Upper lobe of left lung (tissue), 6 donors: ENCODE measurements at regions not wholly inside any gene's neighbourhood (a gene's known extent, or its start where the extent isn't known, plus 50 kb on each side); places are given as distances from the start of the nearest gene placed in this dataset.

Experiments used
- ATAC-seq, 2 donors: fragments of 200-7000 bp; cut with Tn5 transposase; one replicate each; pipeline ENCODE4 v1.9.1; 2022; ENCODE audit warnings: mild to moderate bottlenecking in 2 of 2, moderate library complexity in 2 of 2; ENCODE audit not compliant: low FRiP score in 2 of 2
- DNase-seq, 2 donors: peaks; one replicate each; pipeline ENCODE4 v3.0.0-alpha.2; 2019 to 2020
- H3K27ac ChIP-seq, 4 donors: fragments of 200-600 bp; sonication (generic); one replicate each; pipeline ENCODE4 v1.5.1; 2016 to 2019
- H3K27me3 ChIP-seq, 4 donors: fragments of 200-600 bp; sonication (generic); one replicate each; pipeline ENCODE4 v1.5.1; 2017 to 2019
- H3K36me3 ChIP-seq, 4 donors: fragments of 200-600 bp; sonication (generic); one replicate each; pipeline ENCODE4 v1.5.1; 2016 to 2019
- H3K4me1 ChIP-seq, 4 donors: fragments of 200-600 bp; sonication (generic); one replicate each; pipeline ENCODE4 v1.5.1; 2018 to 2019
- H3K4me3 ChIP-seq, 4 donors: fragments of 200-600 bp; sonication (generic); one replicate each; pipeline ENCODE4 v1.5.1; 2017 to 2019; ENCODE audit warnings: mild to moderate bottlenecking in 2 of 4, moderate library complexity in 1 of 4
- H3K9me3 ChIP-seq, 4 donors: fragments of 200-600 bp; sonication (generic); one replicate each; pipeline ENCODE4 v1.5.1; 2018 to 2019
- CTCF ChIP-seq, 6 experiments: fragments of 450-650 bp in 4 of 6; fragments of 200-600 bp in 2 of 6; sonication (generic) in 2 of 6; IDR thresholded peaks; one replicate each; pipeline ENCODE4 v1.5.1; 2016 to 2019; ENCODE audit warnings: antibody characterized with exemption in 6 of 6
- EP300 ChIP-seq, 4 donors: sonication (generic); formaldehyde crosslinking; IDR thresholded peaks; one replicate each; pipeline ENCODE4 v1.5.1; 2017; ENCODE audit warnings: antibody characterized with exemption in 4 of 4, control low read depth in 2 of 4
- POLR2A ChIP-seq, 4 donors: fragments of 450-650 bp; IDR thresholded peaks; one replicate each; pipeline ENCODE4 v1.5.1; 2016 to 2017; ENCODE audit warnings: antibody characterized with exemption in 4 of 4, mild to moderate bottlenecking in 2 of 4
- POLR2AphosphoS5 ChIP-seq, 2 donors: sonication (generic); formaldehyde crosslinking; IDR thresholded peaks; one replicate each; pipeline ENCODE4 v1.5.1; 2017; ENCODE audit warnings: antibody characterized with exemption in 2 of 2
- WGBS, 2 donors: methylation state at CpG; one replicate each; pipeline ENCODE4 v1.1.5; 2017 to 2018; 5-methylcytosine and 5-hydroxymethylcytosine counted together
- donor health status: DM: no; HTN: no; CAD: no; lungs with moderate emphysema.
- donor health status: DM: no; HTN: yes; CAD: no; lungs with severe emphysema.

DNA sequence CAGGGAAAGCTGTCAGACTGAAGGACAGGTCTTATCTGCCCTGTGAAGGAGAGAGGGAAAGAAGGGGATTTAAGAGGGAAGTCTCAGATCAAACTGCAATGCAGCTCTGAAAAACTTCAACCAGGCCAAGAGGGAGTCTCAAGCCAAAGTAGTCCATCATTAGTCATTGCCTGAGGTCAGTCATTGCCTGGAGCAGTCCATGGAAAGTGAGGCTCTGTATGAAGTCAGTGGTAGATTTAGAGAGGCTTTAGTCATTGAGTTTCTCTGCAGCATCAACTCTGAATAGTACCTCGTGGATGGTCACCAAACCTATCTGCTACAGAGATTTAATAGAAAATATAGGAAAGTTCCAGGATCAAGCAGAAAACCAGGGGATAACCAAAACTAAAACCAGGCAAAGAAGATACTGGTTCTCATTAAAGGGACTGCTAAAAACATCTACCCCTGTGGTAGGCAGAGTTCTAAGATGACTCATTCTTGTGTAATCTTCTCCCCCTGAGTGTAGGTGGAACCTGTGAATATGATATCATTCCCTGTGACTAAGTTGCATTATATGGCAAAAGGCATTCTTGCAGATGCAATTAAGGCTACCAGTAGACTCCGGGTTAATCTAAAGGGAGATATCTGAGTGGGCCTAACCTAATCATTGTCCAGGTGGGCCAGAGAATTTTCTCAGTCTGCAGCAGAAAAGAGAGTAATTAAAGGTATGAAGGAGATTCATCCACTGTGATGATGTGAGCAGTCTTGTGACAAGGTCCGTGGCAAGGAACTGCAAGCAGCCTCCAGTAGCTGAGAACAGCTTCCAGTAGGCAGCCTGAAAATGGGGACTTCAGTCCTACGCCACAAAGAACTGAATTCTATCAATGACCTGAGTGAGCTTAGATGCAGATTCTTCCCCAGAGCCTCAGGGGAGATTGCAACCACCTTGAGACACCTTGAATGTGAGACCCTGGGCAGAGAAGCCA lies 123.1 kb downstream of the GALC start:
- no peaks in the 10 kb centered on the region for H3K9me3 ChIP-seq
- no peak overlapping the region for H3K4me3 ChIP-seq
- TF ChIP-seq POLR2A (IDR thresholded peaks at IDR 0.05) (no peak), CTCF (IDR thresholded peaks at IDR 0.05) (no peak), POLR2AphosphoS5 (IDR thresholded peaks at IDR 0.05) (no peak), EP300 (IDR thresholded peaks at IDR 0.05) (no peak)
- no peaks in the 10 kb centered on the region for H3K4me1 ChIP-seq
- no peaks in the 10 kb centered on the region for H3K36me3 ChIP-seq
- DNase-seq: no peak
- no peak overlapping the region for H3K27ac ChIP-seq
- H3K27me3 ChIP-seq: no peaks in the 10 kb centered on the region
- WGBS, 2 donors: 69 to 78% methylated on average over 4 of the region's 4 CpGs
- peak in 1 of 2 donors; percentile 90 for ATAC-seq

- no peak overlapping the region for H3K4me3 ChIP-seq
- DNase-seq (no peak), ATAC-seq (no peak)
- TF ChIP-seq POLR2A (IDR thresholded peaks at IDR 0.05) (no peak), CTCF (IDR thresholded peaks at IDR 0.05) (no peak), EP300 (IDR thresholded peaks at IDR 0.05) (no peak), POLR2AphosphoS5 (IDR thresholded peaks at IDR 0.05) (no peak)
- H3K36me3 ChIP-seq: no peaks in the 10 kb centered on the region
- no peaks in the 10 kb centered on the region for H3K9me3 ChIP-seq
- H3K27ac ChIP-seq: no peak overlapping the region
- H3K4me1 ChIP-seq: no peaks in the 10 kb centered on the region
- no peaks in the 10 kb centered on the region for H3K27me3 ChIP-seq
- WGBS, 2 donors: 68 to 70% methylated on average over 3 of the region's 3 CpGs
Measured at GRCh38 chr14:87868920-87869319, 124.1 kb downstream of the GALC start.

- TF ChIP-seq CTCF (IDR thresholded peaks at IDR 0.05) (no peak), POLR2A (IDR thresholded peaks at IDR 0.05) (no peak), POLR2AphosphoS5 (IDR thresholded peaks at IDR 0.05) (no peak), EP300 (IDR thresholded peaks at IDR 0.05) (no peak)
- WGBS, 2 donors: 70 to 76% methylated on average over 3 of the region's 3 CpGs
- ATAC-seq: no peak
Measured at GRCh38 chr14:87866116-87866515, 126.9 kb downstream of the GALC start.

DNA sequence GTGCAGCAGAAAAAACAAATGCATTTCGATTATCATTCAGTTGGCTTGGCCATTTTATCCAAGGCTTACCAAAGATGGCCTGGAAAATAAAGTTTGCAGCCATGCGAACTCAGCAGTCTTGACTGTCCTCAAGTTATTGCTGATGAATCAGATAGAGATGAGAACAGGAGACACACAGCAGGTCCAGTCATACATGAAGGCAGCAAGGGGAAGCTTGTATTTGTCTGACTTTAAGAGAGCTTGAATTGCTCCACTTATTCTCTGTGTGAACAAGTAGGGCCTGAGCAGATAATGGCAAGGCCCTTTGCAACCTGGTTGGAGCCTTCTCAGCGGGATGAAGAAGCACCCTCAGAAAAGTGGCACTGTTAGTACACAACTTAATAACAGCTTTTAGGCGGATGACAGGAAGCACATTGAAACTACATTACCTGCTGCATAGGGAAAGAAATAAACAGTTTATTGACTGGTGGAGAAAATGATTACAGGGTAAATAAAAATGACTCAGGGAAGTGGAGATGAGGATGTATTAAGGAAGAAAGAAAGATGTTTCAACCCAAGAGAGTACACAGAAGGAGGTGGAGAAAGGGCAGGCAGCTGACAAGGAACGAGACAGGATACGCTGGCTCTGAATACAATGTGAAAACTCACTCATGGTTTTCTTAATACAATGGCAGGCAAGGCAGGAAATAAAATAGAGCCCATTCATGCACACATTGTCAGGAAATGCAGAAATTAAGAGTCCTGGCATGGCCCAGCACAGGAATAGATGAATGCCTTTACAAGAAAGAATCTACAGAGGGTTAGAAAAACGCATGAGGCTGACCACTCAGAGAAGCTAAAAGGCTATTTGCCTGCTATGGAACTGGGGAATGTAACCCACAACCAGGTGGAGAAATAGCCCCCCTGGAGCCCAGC lies 128.4 kb downstream of the GALC start:
- H3K27me3 ChIP-seq: no peaks in the 10 kb centered on the region
- no peaks in the 10 kb centered on the region for H3K4me1 ChIP-seq
- 70 to 76% methylated on average over 7 of the region's 7 CpGs for WGBS, 2 donors
- ATAC-seq (no peak), DNase-seq (no peak)
- no peaks in the 10 kb centered on the region for H3K9me3 ChIP-seq
- H3K36me3 ChIP-seq: no peaks in the 10 kb centered on the region
- H3K27ac ChIP-seq: no peak overlapping the region
- no peak for TF ChIP-seq CTCF (IDR thresholded peaks at IDR 0.05)
- no peak overlapping the region for H3K4me3 ChIP-seq

More at GRCh38 chr14:87866116-87866515, 126.9 kb downstream of the GALC start:
- H3K9me3 ChIP-seq: no peaks in the 10 kb centered on the region
- no peaks in the 10 kb centered on the region for H3K36me3 ChIP-seq
- no peak overlapping the region for H3K27ac ChIP-seq
- H3K4me3 ChIP-seq: no peak overlapping the region
- no peaks in the 10 kb centered on the region for H3K4me1 ChIP-seq
- no peaks in the 10 kb centered on the region for H3K27me3 ChIP-seq
- DNase-seq: no peak
